SK-N-SH (cell line): ENCODE measurements at regions not wholly inside any gene's neighbourhood (a gene's known extent, or its start where the extent isn't known, plus 50 kb on each side); places are given as distances from the start of the nearest gene placed in this dataset.

Source experiments
- CTCF ChIA-PET: fragments of 300-600, 350-600 bp; formaldehyde crosslinking; extraction: SDS; loops from one replicate; lab custom pipeline; 2021; lab: Yijun Ruan, JAX
- POLR2A ChIA-PET: fragments of 350-600 bp; sonication (Branson Sonifier 250); formaldehyde crosslinking; extraction: SDS; loops from one replicate; lab custom pipeline; 2020; ENCODE audit warnings: antibody characterized with exemption, inconsistent platforms; lab: Yijun Ruan, JAX
- DNase-seq: peaks from one replicate; pipeline ENCODE4 v3.0.0; 2012
- H2AFZ ChIP-seq: fragments of 200-600 bp; sonication (generic); 2 replicates; pipeline ENCODE4 v1.8.1; 2016; ENCODE audit warnings: antibody characterized with exemption, mild to moderate bottlenecking, low read depth
- H3F3A ChIP-seq: fragments of 200-600 bp; sonication (generic); replicated peaks from 2 replicates; pipeline ENCODE3; 2016; ENCODE audit warnings: antibody characterized with exemption, mild to moderate bottlenecking; ENCODE audit not compliant: insufficient read depth
- H3K27ac ChIP-seq, 2 experiments: fragments of 200-500 bp in 1 of 2; fragments of 200-600 bp in 1 of 2; sonication (Bioruptor generic) in 1 of 2; sonication (generic), shearing (Covaris generic) in 1 of 2; 2 replicates each; pipeline versions ENCODE4 v1.5.1 to v1.6.1; 2014 to 2016; ENCODE audit warnings: low read depth in 2 of 2, inconsistent platforms in 1 of 2, low read length in 1 of 2, mild to moderate bottlenecking in 1 of 2, mixed read lengths in 1 of 2
- H3K27me3 ChIP-seq: fragments of 200-600 bp; sonication (generic), shearing (Covaris generic); 2 replicates; pipeline ENCODE4 v1.6.1; 2016; ENCODE audit warnings: mixed run types; ENCODE audit not compliant: insufficient read depth
- H3K36me3 ChIP-seq, 2 experiments: fragments of 200-500 bp in 1 of 2; fragments of 200-600 bp in 1 of 2; sonication (Bioruptor generic) in 1 of 2; sonication (generic) in 1 of 2; replicated peaks in 1 of 2; 2 replicates each; pipeline versions ENCODE3 to v1.5.1; 2014 to 2016; ENCODE audit warnings: low read length in 1 of 2, mild to moderate bottlenecking in 1 of 2; ENCODE audit not compliant: insufficient read depth in 2 of 2, control insufficient read depth in 1 of 2
- H3K4me1 ChIP-seq, 2 experiments: fragments of 200-500 bp in 1 of 2; fragments of 200-600 bp in 1 of 2; sonication (Bioruptor generic) in 1 of 2; sonication (generic), shearing (Covaris generic) in 1 of 2; 2 replicates each; pipeline versions ENCODE4 v1.5.1 to v1.6.1; 2014 to 2016; ENCODE audit warnings: low read depth in 1 of 2, low read length in 1 of 2, mixed run types in 1 of 2; ENCODE audit not compliant: insufficient read depth in 2 of 2, control insufficient read depth in 1 of 2
- H3K4me2 ChIP-seq: fragments of 200-600 bp; sonication (generic), shearing (Covaris generic); 2 replicates; pipeline ENCODE4 v1.6.1; 2017; ENCODE audit warnings: mixed run types
- H3K4me3 ChIP-seq, 2 experiments: fragments of 200-500 bp in 1 of 2; fragments of 200-600 bp in 1 of 2; sonication (Bioruptor generic) in 1 of 2; sonication (generic), shearing (Covaris generic) in 1 of 2; 2 replicates each; pipeline versions ENCODE4 v1.5.1 to v1.8.1; 2014 to 2016; ENCODE audit warnings: low read depth in 2 of 2, inconsistent platforms in 1 of 2, low read length in 1 of 2, mild to moderate bottlenecking in 1 of 2, mixed read lengths in 1 of 2, moderate library complexity in 1 of 2
- H3K79me2 ChIP-seq: fragments of 200-600 bp; sonication (generic); 2 replicates; pipeline ENCODE4 v1.8.1; 2017; ENCODE audit warnings: mild to moderate bottlenecking; ENCODE audit not compliant: insufficient read depth
- H3K9ac ChIP-seq: fragments of 200-600 bp; sonication (generic); 2 replicates; pipeline ENCODE4 v1.6.1; 2017; ENCODE audit warnings: mixed run types
- H3K9me2 ChIP-seq: fragments of 200-600 bp; sonication (generic); 2 replicates; pipeline ENCODE4 v1.6.1; 2017; ENCODE audit warnings: mixed run types
- H3K9me3 ChIP-seq: fragments of 200-600 bp; sonication (generic); 2 replicates; pipeline ENCODE4 v1.6.1; 2017; ENCODE audit warnings: mixed run types, mild to moderate bottlenecking, moderate library complexity
- H4K20me1 ChIP-seq: fragments of 200-600 bp; sonication (generic); 2 replicates; pipeline ENCODE4 v1.6.1; 2017; ENCODE audit warnings: mild to moderate bottlenecking, mixed run types; ENCODE audit not compliant: insufficient read depth
- CHD2 ChIP-seq: fragments of 150-350 bp; IDR thresholded peaks from 2 replicates; pipeline ENCODE4 v1.6.1; 2018; ENCODE audit warnings: low read length; ENCODE audit not compliant: partially characterized antibody
- ELF1 ChIP-seq: IDR thresholded peaks from 2 replicates; pipeline ENCODE4 v1.4.0; 2012
- EP300 ChIP-seq, 2 experiments: IDR thresholded peaks; 2 replicates each; pipeline versions ENCODE4 v1.4.0 to v1.6.1; 2012; ENCODE audit warnings: borderline replicate concordance in 1 of 2, low read depth in 1 of 2, low read length in 1 of 2
- FOSL2 ChIP-seq: IDR thresholded peaks from 2 replicates; pipeline ENCODE4 v1.4.0; 2012; ENCODE audit warnings: low read depth, mild to moderate bottlenecking, moderate library complexity, borderline replicate concordance
- FOXJ3 ChIP-seq: sonication (generic); formaldehyde crosslinking; IDR thresholded peaks from 2 replicates; pipeline ENCODE4 v1.5.1; 2020; ENCODE audit warnings: mild to moderate bottlenecking, missing genetic modification reagents
- FOXM1 ChIP-seq: IDR thresholded peaks from 2 replicates; pipeline ENCODE4 v1.4.0; 2012; ENCODE audit warnings: low read depth, mild to moderate bottlenecking
- GABPA ChIP-seq: IDR thresholded peaks from 2 replicates; pipeline ENCODE4 v1.4.0; 2012; ENCODE audit warnings: low read depth, mild to moderate bottlenecking
- GATA2 ChIP-seq: sonication (generic); formaldehyde crosslinking; IDR thresholded peaks from 2 replicates; pipeline ENCODE4 v1.5.0; 2020; ENCODE audit warnings: mild to moderate bottlenecking, missing genetic modification reagents
- IRF3 ChIP-seq: fragments of 150-350 bp; IDR thresholded peaks from 2 replicates; pipeline ENCODE4 v1.6.1; 2016; ENCODE audit warnings: mild to moderate bottlenecking, low read depth, low read length
- MEF2A ChIP-seq: IDR thresholded peaks from 2 replicates; pipeline ENCODE4 v1.4.0; 2012; ENCODE audit warnings: low read depth, borderline replicate concordance
- MXI1 ChIP-seq: IDR thresholded peaks from 2 replicates; pipeline ENCODE4 v1.6.1; 2012; ENCODE audit warnings: mild to moderate bottlenecking, low read depth, low read length, improper control_type of control experiment
- NFIC ChIP-seq: IDR thresholded peaks from 2 replicates; pipeline ENCODE4 v1.4.0; 2012; ENCODE audit warnings: borderline replicate concordance
- RXRA ChIP-seq: IDR thresholded peaks from 2 replicates; pipeline ENCODE4 v1.4.0; 2012; ENCODE audit warnings: low read depth, mild to moderate bottlenecking, borderline replicate concordance
- SIN3A ChIP-seq: IDR thresholded peaks from 2 replicates; pipeline ENCODE4 v1.6.1; 2012; ENCODE audit warnings: low read depth, mild to moderate bottlenecking, low read length, moderate library complexity, borderline replicate concordance
- TEAD4 ChIP-seq: IDR thresholded peaks from 2 replicates; pipeline ENCODE4 v1.4.0; 2012; ENCODE audit warnings: mild to moderate bottlenecking, borderline replicate concordance; ENCODE audit not compliant: insufficient read depth
- YY1 ChIP-seq: IDR thresholded peaks from 2 replicates; pipeline ENCODE4 v1.4.0; 2012; ENCODE audit warnings: low read depth, mild to moderate bottlenecking
- whole genome bisulfite sequencing: methylation state at CpG from one replicate; pipeline ENCODE4 v1.1.6; 2017; ENCODE audit warnings: low lambda C conversion rate; 5-methylcytosine and 5-hydroxymethylcytosine counted together
- TF ChIP-seq, protein P1 (sequence below): IDR thresholded peaks from 2 replicates; pipeline ENCODE4 v1.4.0; 2012; ENCODE audit warnings: low read depth
- TF ChIP-seq, protein P2 (sequence below): fragments of 200-600 bp; sonication (generic); IDR thresholded peaks from 2 replicates; pipeline ENCODE4 v1.6.1; 2017; ENCODE audit warnings: antibody characterized with exemption, mild to moderate bottlenecking, moderate library complexity
- TF ChIP-seq, protein P3 (sequence below): IDR thresholded peaks from 2 replicates; pipeline ENCODE4 v1.4.0; 2012; ENCODE audit warnings: low read depth, borderline replicate concordance

GRCh38 chr21:39009587-39010225 lies 173.5 kb downstream of the PSMG1 start (continued):
- TF ChIP-seq IRF3, result no peak
- no peak for TF ChIP-seq GATA2

- DNase-seq, result no peak
Observed at GRCh38 chr21:39007985-39008384, 175.3 kb downstream of the PSMG1 start.

DNA sequence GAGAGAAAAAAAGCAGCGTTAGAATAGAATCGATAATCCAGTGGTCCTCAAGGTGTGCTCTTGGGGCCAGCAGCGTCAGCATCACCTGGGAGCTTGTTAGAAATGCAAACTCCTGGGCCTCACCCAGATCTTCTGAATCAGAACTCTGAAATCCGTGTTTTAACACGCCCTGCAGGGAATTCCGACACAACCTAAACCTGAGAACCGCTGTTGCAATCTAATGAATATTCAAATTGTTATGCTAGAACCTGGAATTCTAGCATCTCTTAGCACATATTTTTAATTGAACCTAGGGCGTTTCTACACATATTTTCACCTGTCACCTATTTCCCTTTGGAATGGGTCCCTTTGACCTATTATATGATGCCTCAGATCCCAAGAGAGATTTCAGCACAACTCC lies 175.7 kb downstream of the PSMG1 start:
- no peak overlapping the region for H3K9ac ChIP-seq
- H3K4me3 ChIP-seq, result no peak overlapping the region
- H4K20me1 ChIP-seq, result no peaks in the 10 kb centered on the region
- no peaks in the 10 kb centered on the region for H3K9me3 ChIP-seq
- TF ChIP-seq RXRA (no peak), FOXM1 (no peak), MEF2A (no peak), FOXJ3 (no peak), FOSL2 (no peak), GABPA (no peak), EP300 (IDR thresholded peaks at IDR 0.05; ENCODE audit: borderline replicate concordance in 1 of 2, low read depth in 1 of 2, low read length in 1 of 2) (no peak), ELF1 (no peak), MXI1 (no peak), TEAD4 (no peak), SIN3A (no peak), YY1 (no peak)
- TF ChIP-seq, protein P1, sequence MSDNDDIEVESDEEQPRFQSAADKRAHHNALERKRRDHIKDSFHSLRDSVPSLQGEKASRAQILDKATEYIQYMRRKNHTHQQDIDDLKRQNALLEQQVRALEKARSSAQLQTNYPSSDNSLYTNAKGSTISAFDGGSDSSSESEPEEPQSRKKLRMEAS, result no peak
- TF ChIP-seq, protein P2, sequence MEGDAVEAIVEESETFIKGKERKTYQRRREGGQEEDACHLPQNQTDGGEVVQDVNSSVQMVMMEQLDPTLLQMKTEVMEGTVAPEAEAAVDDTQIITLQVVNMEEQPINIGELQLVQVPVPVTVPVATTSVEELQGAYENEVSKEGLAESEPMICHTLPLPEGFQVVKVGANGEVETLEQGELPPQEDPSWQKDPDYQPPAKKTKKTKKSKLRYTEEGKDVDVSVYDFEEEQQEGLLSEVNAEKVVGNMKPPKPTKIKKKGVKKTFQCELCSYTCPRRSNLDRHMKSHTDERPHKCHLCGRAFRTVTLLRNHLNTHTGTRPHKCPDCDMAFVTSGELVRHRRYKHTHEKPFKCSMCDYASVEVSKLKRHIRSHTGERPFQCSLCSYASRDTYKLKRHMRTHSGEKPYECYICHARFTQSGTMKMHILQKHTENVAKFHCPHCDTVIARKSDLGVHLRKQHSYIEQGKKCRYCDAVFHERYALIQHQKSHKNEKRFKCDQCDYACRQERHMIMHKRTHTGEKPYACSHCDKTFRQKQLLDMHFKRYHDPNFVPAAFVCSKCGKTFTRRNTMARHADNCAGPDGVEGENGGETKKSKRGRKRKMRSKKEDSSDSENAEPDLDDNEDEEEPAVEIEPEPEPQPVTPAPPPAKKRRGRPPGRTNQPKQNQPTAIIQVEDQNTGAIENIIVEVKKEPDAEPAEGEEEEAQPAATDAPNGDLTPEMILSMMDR, result no peak
- TF ChIP-seq, protein P3, sequence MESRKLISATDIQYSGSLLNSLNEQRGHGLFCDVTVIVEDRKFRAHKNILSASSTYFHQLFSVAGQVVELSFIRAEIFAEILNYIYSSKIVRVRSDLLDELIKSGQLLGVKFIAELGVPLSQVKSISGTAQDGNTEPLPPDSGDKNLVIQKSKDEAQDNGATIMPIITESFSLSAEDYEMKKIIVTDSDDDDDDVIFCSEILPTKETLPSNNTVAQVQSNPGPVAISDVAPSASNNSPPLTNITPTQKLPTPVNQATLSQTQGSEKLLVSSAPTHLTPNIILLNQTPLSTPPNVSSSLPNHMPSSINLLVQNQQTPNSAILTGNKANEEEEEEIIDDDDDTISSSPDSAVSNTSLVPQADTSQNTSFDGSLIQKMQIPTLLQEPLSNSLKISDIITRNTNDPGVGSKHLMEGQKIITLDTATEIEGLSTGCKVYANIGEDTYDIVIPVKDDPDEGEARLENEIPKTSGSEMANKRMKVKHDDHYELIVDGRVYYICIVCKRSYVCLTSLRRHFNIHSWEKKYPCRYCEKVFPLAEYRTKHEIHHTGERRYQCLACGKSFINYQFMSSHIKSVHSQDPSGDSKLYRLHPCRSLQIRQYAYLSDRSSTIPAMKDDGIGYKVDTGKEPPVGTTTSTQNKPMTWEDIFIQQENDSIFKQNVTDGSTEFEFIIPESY, result no peak
- H3K79me2 ChIP-seq, result no peaks in the 10 kb centered on the region
- H3K36me3 ChIP-seq, result no peaks in the 10 kb centered on the region
- 70% methylated on average over 8 of the region's 8 CpGs for WGBS
- H3K27ac ChIP-seq, result no peak overlapping the region
- peaks cover 0 to 18% of the 10 kb centered on the region in 2 experiments; a peak in 2 of 4 replicates for H3K4me1 ChIP-seq
- no peaks in the 10 kb centered on the region for H3K27me3 ChIP-seq
- no peak for DNase-seq
- H2AFZ ChIP-seq, result no peak overlapping the region
- CTCF ChIA-PET, result no interaction called here
- H3F3A ChIP-seq, result no peaks in the 10 kb centered on the region
- POLR2A ChIA-PET, result no interaction called here
- H3K9me2 ChIP-seq, result no peaks in the 10 kb centered on the region
- H3K4me2 ChIP-seq, result no peak overlapping the region

More at GRCh38 chr21:39007985-39008384, 175.3 kb downstream of the PSMG1 start:
- Histone ChIP-seq H3F3A (no peaks in the 10 kb centered on the region), H3K4me3 (no peak overlapping the region), H3K27me3 (no peaks in the 10 kb centered on the region), H3K36me3 (no peaks in the 10 kb centered on the region), H3K27ac (no peak overlapping the region), H3K9me3 (no peaks in the 10 kb centered on the region), H3K4me1 (peaks cover 0 to 18% of the 10 kb centered on the region in 2 experiments; a peak in 2 of 4 replicates), H3K9me2 (no peaks in the 10 kb centered on the region), H2AFZ (no peak overlapping the region), H4K20me1 (no peaks in the 10 kb centered on the region), H3K79me2 (no peaks in the 10 kb centered on the region), H3K9ac (no peak overlapping the region), H3K4me2 (no peak overlapping the region)
- CTCF ChIA-PET, result no interaction called here
- TF ChIP-seq NFIC, result no peak
- no peak for TF ChIP-seq RXRA
- TF ChIP-seq CHD2, result no peak
- POLR2A ChIA-PET, result no interaction called here
- WGBS, result 70% methylated on average over 2 of the region's 2 CpGs
